ENCODE measurements at regions not wholly inside any gene's neighbourhood (a gene's known extent, or its start where the extent isn't known, plus 50 kb on each side); places are given as distances from the start of the nearest gene placed in this dataset.

DNA sequence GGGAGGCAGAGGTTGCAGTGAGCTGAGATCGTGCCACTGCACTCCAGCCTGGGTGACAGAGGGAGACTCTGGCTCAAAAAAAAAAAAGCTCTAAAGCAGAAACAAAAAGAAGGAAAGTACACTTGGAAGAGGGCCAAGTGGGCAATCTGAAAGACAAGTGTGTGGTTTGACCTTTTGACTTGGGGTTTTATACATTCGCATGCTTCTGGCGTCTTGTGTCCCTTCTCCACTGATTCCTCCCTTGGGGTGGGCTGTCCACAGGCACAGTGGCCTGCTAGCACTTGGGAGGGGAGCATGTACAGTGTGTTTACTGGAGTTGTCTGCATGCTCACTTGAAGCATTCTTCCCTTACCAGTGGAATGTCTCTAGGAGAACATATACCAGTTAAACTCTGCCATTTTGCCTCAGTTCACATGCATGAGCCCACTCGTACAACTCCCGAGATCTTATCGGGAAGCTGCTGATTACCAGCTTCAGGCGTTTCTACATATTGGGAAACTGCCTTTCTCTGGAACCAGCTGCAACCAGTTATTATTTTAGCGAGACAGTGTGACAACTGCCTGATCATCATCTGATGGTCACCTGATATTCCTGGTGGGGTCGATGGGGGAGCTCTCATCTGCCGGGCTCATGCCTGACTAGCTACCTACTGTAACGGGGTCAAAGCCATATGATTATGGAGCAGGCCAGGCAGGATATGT lies 113.5 kb upstream of the ZNF678 start:
- DNase-seq = no peak

DNA sequence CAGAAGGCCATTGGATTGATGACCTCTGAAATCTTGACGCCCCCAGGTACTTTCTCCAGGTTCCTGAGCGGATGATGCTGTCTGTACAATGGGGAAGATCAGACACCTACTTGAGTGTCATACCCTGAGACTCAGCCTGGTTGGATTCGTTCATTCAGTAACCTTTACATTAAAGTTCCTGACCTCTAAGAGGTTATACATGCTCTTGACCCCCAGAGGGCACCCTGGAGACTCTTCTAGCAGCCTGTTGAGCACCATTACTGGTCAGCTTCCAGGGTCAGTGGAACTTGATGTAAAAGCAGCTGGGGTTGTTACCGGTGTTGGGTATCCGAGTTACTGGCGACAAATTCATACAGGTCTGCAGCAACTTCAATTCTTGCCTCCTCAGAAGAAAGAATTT lies 114.3 kb upstream of the ZNF678 start:
- DNase-seq = peak; percentile 9

DNA sequence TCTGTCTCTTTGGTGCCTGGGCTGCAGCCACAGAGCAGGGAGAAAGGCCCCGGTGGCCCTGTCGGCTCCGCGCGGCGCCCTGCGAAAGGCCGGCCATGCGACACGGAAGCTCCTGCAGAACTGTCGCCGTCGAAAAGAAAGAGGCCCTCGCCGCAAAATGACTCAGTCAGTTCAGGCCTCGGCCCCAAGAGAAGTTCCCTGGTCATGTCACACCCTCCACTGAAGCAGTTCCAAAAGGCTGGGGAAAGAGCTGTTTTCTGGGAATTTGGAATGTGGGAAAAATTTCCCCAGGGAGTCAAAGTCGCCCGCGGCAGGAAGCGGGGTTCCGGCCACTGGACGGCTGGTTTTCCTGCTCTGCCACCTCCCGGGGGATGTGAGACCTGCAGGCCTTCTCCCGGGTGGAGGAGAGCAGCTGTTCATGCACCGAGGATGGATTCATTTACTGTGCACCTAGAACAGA lies 115.8 kb upstream of the ZNF678 start:
- no peak for DNase-seq

DNA sequence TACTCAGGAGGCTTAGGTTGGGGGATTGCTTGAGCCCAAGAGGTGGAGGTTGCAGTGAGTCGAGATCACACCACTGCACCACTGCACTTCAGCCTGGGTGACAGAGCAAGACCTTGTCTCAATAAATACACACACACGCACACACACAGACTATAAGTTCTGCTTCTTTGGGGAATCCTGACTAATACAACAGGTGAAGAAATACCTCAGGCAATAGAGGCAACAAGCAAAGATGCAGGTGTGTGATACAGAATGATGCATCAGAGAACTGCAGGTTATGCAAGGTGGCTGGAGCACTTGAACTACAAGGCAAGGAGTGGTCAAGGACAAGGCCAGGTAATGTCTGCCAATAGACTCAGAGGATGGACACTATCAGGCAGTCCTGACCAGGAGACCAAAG lies 117.6 kb upstream of the ZNF678 start:
- DNase-seq = no peak

DNA sequence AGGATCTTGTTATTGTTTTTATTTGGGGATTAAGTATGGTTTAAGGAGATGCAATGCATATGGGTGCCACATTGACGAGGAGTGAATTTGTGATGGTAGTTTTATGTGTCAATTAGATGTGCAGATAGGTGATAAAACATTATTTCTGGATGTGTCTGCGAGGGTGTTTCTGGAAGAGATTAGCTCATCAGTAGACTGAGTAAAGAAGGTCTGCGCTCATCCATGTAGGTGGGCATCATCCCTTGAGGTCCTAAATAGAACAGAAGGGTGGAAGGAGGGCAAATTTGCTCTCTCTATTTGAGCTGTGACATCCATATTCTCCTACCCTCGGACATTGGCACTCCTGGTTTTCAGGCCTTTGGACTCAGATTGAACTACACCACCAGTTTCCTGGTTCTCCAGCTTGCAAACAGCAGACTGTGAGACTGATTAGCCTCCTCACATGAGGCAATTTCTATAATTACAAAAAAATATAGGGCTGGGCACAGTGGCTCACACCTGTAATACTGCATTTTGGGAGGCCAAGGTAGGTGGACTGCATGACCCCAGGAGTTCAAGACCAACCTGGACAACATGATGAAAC lies 118.2 kb upstream of the ZNF678 start:
- DNase-seq = no peak

DNA sequence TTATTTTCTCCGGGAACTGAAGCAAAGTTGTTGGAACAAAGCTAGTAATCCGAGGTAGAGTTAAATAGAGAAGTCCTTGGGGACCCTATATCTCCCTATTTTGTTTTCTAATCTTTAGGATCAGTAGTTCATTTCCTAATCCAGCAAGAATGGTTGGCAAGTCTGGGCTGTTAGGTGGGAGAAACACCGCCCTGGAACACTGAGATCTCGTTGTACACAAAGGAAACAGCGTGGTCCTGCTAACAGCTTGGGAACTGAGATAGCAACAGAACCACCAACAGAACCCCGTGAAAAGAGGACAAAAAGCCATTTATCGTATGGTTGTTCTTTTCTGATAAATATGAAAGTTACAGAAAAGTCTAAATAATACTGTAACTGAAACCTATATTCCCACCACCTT lies 121.9 kb upstream of the CDC42BPA start:
- DNase-seq = no peak

DNA sequence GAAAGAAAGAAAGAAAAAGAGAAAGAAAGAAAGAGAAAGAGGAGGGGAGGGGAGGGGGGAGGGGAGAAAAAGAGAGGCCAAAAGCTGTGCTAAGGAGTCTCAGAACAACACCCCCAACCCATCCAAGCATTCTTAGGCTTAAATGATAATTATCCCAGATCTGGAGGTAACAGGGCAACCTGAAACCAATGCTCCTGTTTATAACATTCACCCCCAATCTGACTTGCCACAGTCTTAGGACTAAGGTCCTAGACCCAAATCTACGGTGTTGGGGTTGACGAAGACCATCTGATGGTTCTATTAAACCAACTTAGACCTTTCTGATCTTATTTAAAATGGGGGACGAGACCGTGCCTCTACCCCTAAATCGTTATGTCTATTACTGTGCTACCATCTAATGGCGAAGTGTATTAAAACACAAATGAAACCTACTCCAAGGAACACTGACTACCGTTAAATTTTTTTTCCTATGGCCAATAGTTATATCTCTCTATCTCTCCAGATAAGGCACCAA lies 119.3 kb upstream of the CDC42BPA start:
- peak; percentile 33 for DNase-seq

DNA sequence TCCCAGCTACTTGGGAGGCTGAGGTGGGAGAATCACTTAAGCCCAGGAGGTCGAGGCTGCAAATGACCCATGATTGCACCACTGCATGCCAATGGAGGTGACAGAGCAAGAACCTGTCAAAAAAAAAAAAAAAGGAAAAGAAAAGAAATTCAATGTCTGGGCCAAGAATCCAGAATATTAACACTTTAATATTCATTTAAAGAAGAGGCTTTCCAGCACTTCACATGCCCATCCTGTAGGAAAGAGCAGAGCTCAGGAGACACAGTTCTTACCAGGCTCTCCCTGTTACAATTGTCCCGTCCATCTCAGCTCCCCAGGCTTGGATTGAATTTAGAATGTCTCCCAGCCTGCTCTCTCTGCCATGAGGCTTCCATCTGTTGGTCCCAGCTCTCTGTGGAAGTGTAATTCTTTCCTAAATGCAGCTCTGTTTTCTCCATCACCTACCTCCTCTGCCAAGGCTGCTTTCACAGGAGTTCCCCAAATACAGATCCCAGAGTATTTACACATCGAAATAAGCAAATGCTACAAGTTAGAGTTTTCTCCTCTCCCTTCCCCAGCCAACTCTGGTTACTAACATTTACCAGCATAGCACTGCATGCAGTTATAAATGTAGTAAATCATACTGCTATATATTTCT lies 116.6 kb upstream of the CDC42BPA start:
- DNase-seq = no peak

DNA sequence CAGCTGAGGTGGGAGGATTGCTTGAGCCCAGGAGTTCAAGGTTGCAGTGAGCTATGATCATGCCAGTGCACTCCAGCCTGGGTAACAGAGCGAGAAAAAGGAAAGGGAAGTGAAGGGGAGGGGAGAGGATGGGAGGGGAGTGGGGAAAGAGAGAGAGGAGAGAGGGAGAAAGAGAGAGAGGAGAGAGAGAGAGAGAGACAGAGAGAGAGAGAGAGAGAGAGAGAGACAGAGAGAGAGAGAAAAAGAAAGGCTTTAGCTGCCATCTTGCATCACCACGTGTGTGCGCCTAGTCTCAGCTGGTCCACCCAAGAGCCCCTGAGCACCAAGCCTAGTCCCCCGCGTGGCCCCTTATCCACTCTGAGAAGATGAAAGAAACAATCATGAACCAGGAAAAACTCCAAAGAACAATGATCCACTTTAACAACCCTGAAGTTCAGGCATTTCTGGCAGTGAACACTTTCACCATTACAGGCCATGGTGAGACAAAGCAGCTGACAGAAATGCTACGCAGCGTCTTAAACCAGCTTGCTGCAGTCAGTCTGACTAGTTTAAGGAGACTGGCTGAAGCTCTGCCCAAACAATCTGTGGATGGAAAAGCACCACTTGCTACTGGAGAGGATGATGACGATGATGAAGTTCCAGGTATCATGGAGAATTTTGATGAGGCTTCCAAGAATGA lies 115.5 kb upstream of the CDC42BPA start:
- DNase-seq = no peak

DNA sequence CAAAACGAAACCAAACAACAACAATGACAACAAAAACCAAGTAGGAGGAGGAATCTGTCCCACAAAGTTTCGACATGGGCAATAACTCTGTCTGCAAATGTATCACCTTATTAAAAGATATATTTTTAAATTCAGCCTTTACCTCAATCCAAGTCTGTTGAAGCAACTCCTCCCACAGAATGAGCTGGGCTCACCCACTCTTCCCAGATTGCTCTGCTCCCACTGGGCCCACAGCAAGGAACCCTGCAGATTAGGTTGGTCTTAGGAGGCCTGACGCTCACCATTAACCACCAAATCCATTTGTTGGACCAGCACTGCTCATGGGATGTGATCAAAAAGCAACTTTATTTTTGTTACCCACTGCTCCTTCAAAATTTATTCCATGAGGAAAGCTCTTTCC lies 114.7 kb upstream of the CDC42BPA start:
- DNase-seq = no peak

DNA sequence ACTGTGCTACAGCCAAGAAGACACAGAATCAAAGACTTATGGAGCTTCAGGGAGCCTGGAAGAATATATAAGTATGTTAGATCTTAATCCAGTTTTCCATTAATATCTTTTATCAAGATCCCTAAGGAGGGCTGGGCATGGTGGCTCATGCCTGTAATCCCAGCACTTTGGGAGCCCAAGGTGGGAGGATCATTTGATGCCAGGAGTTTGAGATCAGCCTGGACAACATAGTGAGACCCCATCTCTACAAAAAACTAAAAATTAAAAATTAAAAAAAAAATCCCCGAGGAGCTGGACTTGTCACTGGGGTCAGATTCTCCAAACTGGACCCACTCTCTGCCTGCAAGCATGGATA lies 113.9 kb upstream of the CDC42BPA start:
- DNase-seq = no peak

DNA sequence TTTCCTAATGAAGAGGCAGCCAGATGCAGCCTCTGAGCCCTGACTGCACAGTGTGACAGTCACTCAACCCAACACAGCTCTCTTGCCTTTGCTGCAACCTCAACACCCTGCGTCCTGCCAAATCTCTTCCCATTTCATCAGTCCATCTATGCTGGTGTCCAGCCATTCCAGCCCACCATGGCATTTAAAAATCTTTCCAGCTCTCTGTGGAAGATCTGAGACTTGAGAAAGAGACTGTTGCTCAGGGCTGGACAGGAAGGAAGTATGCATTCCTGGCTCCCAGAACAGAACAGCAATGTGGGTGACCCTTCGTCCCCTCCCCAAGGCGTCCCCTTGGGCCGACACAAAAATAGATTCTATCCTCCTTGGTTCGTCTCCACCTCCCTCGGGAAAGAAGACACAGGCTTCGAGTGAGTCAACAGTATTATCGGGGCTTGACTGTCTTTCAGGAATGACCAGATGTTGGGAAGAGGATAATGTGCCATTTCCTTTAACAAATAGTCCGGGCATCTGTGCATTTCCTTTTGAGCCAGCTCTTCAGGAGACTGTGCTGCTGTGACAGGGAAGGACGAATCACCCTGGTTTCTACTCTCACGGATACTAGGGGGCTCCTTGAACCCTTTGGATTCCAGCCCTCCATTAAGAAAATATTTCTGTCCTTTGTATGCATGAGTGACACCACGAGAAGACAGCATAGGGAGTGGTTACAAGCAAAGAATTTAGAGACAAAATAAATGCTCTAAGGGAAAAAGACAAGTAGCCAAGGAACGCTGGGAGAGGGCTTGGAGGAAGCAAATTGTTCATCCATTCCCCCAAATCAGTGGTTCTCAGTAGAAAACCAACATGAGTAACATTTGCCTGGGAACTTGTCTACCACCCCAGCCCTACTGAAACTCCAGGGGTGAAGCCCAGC lies 111.4 kb upstream of the CDC42BPA start:
- DNase-seq = no peak

DNA sequence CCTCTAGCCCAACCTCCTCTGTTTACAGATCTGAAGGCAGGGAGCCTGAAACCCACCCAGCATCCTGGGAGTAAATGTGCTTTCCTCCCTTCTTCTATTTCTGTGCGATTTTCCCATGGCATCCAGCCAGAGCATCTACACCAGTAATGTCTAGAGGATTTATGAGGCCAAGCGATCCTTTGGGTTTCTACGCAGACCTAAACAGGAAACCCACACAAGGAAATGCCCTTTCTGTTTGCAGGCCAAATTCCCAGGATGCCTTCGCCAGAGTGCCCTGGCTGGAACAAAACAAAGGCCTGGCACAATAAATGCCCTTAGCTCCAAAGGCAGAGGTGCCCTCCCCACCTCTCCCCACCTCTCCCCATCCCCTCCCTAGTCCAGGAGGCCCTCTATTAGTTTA lies 110.5 kb upstream of the CDC42BPA start:
- no peak for DNase-seq

DNA sequence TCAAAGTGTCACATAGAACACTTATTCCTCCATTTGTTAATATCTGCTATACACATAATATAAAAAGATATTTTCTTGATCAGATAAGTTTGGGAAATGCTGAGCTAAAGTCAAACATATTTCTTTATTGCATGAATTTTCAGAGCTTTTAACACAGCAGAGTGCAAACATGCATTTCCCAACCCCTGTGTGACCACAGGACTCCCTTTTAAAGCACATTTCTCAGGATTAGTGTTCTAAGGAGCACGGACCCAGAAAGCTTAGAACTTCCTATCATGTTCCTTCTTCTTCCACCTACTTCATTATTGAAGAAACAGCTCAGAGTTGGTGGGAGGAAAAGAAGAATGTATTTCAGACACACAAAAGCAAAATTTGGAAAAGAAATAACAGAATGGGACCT lies 109.1 kb upstream of the CDC42BPA start:
- no peak for DNase-seq

DNA sequence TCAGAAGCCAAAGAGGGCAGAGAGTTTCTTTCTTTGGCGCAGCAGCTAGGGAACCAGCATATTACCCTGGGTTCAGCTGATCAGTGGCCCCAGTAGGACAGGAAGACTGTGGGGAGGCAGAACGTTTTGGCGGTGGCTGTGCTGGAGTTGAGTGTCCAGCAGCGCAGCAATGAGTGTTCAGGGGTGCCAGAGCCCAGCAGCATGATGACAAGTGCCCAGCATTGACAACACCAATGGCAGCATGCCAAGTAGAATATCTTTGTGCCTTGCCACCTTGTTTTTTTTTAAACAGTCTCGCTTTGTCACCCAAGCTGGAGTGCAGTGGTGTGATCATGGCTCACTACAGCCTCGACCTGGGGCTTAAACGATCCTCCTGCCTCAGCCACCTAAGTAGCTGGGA lies 106.7 kb upstream of the CDC42BPA start:
- DNase-seq = no peak

DNA sequence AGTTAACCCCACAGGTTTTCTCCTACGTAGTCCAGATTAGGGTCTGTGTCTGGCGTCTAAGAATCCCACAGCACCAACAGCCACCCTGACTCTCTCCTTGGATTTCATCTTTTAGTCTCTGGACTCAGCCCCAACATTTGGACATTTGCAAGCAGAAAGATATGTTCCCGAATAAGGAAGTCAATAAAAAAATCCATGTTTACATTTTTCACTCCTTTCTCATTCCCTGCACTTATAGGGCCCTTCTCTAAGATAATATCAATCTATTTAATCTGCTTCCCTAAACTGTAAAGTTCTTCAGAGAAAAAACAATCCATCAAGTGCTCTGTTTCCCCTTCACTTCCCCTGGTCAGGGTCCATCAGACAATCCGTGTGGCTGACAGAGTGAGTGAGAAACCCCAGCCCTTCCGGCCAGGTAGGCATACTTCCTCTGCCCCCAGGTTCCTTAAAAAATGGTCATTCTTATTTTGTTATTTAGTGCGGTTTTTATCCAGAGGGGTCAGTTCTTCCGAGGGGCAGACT lies 105.9 kb upstream of the CDC42BPA start:
- no peak for DNase-seq

DNA sequence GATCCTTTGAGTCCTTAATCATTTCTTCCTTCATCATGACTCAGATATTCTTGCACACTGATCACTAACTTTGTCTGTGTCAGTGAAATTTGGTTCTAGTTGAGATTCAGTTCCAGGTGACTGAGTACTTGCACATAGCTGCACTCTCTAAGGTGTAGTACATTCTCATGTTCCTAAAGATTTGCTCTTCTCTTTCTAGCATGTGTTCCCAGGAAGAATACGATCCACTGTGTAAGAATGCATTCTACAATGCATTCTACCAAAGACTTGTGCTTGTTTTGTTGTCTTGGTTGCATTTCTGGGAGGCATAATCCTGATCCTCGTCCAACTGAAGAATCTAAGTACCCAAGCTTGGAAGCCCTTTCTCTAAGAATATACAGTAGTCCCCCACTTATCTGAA lies 104.3 kb upstream of the CDC42BPA start:
- DNase-seq = no peak

DNA sequence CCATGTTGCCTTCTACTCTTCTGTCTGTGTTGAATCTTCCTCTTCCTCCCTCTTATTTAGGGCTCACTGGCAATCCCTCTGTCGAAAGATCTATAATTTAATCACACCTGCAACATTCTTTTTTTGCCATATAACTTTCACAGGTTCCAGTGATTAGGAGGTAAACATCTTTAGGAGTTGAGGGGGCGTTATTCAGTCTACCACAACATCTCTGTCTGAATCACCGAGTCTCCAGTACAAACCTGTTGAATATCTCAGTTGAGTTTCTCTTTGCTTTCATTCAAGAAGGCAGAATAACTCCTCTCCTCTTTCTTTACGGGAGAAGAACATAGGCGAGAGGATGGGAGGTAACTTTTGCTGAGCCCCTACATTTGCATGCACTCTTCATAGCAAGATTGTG lies 101.9 kb upstream of the CDC42BPA start:
- DNase-seq = no peak

DNA sequence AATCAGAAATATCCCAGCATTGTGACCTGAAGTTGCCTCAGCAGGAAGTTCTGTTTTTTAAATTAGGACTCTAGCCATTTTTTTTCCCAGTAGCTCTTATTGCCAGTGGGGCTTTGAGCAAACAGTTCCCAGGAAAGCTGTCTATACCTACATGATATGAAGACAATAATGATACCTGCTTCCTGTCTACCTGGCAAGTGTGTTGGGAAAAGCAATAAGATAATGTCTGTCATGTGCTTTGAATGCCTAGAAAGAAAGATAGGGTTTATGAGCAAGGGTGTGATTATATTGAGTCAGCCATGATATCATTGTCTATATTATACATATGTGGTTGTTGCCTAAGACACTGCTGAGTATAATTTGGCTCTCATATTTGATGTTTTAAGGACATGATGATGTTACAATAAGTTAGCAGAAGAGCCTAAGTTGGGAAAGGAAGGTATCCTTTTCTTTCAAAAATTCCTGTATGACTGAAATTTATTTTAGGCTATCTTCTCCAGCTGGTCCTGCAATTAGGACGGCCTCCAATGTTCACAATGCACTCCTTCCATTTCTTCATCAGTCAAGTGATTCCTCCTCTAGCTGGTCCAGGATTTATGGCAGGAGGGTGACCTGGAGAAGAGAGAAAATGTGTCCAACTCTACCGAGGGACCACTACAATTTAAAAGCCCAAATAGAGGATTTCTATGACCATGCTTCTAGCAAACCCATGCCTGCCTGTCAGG lies 99.6 kb upstream of the CDC42BPA start:
- no peak for DNase-seq

DNA sequence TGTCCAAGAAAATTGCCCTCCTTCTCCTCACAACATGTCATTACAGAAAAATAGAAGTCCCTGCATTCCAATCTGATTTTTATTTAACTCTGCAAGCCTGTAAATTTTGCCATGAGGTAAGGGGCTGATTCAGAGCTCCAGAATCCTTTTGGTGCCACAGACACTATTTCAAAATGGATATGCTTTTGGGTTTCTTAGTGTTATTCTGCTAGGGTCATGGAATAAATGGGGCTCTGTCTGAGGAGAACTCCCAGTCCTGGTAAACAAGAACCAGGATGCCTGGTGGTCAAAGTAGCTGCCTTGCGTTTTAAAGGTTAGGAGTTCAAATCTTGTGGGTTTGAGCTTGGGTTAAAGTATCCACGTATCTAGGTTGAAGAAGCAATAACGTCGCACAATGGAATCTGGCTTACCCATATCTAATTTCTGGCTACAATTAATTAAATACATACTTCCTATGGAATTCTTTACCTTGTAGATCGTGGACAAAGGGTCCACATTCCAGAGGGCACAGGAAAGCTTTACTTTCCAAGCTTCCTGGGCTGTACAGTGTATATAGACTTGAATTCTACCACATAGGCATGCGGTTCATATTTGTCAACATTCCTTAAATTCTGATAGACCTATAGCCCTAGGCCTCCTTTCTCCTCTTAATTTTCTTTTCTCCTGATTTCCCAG lies 98.0 kb upstream of the CDC42BPA start:
- no peak for DNase-seq

DNA sequence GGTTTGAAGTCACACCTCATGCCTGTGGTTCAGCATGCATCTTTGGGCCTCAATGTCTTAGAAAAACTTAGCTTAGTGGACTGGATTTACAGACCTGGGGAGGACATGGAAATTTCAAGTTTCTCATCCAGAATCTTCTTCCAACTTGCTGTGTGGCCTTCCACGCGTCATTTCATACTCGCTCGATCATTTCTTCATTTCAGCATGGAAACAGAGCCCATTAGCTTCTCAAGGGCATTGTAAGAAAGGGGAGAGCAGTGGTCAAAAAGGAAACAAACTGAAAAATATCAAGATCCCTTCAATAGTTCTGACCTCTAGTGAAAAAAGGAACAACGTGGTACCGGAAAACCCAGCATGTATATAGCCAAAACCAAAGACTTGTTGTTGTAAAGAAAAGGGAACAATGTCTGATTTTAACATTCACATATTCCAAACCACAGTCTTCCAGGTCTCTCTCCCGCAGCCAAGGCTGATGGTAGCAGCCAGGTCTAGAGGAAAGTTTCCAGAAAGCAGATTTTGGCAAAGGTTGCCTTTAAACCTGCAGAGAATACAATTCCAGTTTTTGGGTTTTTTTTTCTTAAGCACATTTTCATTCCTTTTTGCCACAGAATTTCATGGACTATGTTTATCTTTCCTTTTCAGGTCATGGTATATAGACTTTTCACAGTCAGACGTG lies 97.0 kb upstream of the CDC42BPA start:
- no peak for DNase-seq
